ENCODE measurements at regions not wholly inside any gene's neighbourhood (a gene's known extent, or its start where the extent isn't known, plus 50 kb on each side); places are given as distances from the start of the nearest gene placed in this dataset.

DNA sequence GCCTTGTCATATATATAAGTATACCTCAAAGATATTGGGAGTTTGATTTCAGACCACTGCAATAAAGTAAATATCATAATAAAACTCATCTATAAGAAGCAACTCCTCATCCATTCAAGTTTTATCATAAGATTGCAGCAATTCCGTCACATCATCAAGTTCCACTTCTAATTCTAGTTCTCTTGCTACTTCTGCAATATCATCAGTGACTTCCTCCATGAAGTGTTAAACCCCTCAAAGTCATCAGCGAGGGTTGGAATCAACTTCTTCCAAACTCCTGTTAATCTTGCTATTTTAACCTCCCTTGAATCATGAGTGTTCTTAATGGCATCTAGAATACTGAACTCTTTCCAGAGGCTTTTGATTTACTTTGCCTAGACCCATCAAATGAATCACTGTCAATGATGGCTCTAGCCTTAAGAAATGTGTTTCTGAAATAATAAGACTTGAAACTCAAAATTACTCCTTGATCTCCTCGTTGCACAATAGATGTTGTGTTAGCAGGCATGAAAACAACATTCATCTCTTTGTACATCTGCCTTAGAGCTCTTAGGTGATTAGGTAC is 88.3 kb downstream of the RPE65 start:
- Histone ChIP-seq H3K9me3 (ENCODE audit: low read depth) (no peaks in the 10 kb centered on the region), H3K27me3 (no peaks in the 10 kb centered on the region), H3K36me3 (no peaks in the 10 kb centered on the region), H3K4me3 (no peak overlapping the region), H3K27ac (no peak overlapping the region), H3K4me1 (ENCODE audit: low read depth) (peaks cover 6% of the 10 kb centered on the region)
- TF ChIP-seq, protein P1, sequence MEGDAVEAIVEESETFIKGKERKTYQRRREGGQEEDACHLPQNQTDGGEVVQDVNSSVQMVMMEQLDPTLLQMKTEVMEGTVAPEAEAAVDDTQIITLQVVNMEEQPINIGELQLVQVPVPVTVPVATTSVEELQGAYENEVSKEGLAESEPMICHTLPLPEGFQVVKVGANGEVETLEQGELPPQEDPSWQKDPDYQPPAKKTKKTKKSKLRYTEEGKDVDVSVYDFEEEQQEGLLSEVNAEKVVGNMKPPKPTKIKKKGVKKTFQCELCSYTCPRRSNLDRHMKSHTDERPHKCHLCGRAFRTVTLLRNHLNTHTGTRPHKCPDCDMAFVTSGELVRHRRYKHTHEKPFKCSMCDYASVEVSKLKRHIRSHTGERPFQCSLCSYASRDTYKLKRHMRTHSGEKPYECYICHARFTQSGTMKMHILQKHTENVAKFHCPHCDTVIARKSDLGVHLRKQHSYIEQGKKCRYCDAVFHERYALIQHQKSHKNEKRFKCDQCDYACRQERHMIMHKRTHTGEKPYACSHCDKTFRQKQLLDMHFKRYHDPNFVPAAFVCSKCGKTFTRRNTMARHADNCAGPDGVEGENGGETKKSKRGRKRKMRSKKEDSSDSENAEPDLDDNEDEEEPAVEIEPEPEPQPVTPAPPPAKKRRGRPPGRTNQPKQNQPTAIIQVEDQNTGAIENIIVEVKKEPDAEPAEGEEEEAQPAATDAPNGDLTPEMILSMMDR (IDR thresholded peaks at IDR 0.05; ENCODE audit: low read depth, low read length): no peak
- DNase-seq (ENCODE audit: low read depth in 1 of 2, low spot score in 1 of 2): no peak

DNA sequence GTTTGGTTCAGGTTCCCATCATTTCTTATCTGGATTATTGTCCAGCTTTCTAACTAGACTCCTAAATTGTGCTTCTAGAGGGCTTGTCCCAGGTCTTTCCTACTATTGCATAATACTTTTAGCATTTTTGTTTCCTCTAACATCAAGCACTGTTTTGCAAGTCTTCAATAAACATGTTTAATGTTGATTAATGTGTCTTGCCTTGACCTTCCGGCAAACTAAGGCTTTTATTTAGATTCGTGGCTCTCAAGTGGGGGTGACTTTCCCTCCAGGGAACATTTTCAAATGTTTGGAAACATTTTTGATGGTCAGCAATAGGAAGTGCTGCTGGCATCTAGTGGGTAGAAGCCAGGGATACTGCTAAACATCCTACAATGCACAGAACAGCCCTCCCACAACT is 90.7 kb downstream of the RPE65 start:
- no peaks in the 10 kb centered on the region for H3K36me3 ChIP-seq
- no peak for DNase-seq (ENCODE audit: low read depth in 1 of 2, low spot score in 1 of 2)
- H3K27ac ChIP-seq: no peak overlapping the region
- H3K9me3 ChIP-seq (ENCODE audit: low read depth): no peaks in the 10 kb centered on the region
- TF ChIP-seq, protein P1 (IDR thresholded peaks at IDR 0.05; ENCODE audit: low read depth, low read length): no peak
- H3K27me3 ChIP-seq: no peaks in the 10 kb centered on the region
- H3K4me1 ChIP-seq (ENCODE audit: low read depth): peaks cover 6% of the 10 kb centered on the region
- H3K4me3 ChIP-seq: no peak overlapping the region

DNA sequence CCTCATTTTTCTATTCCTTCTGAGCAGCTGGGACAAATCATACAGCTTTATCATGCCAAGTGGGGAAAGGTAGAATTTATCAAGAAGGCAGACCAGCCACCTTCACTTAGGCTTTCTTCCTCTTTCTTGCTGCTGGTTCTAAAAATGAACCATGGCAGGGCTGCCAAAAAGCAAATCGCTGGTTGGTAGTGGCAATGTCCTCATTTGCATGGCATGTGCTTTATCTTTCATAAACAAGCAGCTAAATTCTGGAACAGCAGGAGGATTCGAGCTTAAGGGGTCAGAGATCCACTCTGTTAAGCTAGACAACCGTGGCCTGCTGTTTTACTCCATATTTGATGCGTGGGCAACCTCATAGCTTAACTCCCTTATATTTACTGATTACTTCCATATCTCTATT is 91.3 kb downstream of the RPE65 start:
- peaks cover 6% of the 10 kb centered on the region for H3K4me1 ChIP-seq (ENCODE audit: low read depth)
- H3K27ac ChIP-seq: no peak overlapping the region
- no peaks in the 10 kb centered on the region for H3K9me3 ChIP-seq (ENCODE audit: low read depth)
- H3K36me3 ChIP-seq: no peaks in the 10 kb centered on the region
- H3K4me3 ChIP-seq: no peak overlapping the region
- no peaks in the 10 kb centered on the region for H3K27me3 ChIP-seq
- DNase-seq (ENCODE audit: low read depth in 1 of 2, low spot score in 1 of 2): peak in 1 of 2 donors; percentile 30
- TF ChIP-seq, protein P1 (IDR thresholded peaks at IDR 0.05; ENCODE audit: low read depth, low read length): no peak

DNA sequence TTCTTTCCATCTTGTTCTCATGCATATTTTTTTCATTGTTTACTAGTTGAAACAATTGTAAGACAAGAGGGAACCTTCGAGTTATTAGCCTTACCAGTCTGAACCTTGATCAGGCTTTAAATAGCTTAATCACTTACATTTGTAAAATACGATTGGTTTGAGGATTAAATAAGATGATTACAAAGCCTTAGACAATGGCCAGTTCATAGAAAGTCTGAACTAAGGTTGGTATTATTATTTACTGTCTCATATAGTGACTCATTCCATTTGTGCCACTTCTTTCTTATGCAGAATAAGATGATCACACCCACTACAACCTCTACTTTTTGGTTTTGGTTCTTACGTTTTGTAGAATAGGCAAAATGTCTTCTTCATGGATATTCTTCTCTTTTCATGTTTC is 94.1 kb downstream of the RPE65 start:
- no peaks in the 10 kb centered on the region for H3K9me3 ChIP-seq (ENCODE audit: low read depth)
- TF ChIP-seq, protein P1 (IDR thresholded peaks at IDR 0.05; ENCODE audit: low read depth, low read length): no peak
- DNase-seq (ENCODE audit: low read depth in 1 of 2, low spot score in 1 of 2): no peak

DNA sequence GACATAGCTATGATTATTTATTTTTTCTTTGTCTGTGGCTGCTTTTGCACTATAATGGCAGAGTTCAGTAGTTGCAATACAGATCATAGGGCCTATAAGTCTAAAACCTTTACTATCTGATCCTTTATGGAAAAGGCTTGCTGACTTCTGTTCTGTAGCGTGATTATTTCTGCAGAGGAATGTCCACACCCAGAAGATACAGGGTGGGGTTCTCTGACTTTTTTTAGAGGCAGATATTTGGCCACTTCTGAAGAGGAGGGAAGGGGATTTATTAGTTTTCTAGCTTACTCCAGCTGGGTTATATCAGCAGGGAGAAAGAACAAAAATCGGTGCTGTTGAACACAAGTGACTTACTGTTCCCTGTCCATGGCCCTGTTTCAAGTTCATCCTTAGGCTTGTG is 97.6 kb downstream of the RPE65 start:
- Histone ChIP-seq H3K27me3 (peaks cover 10% of the 10 kb centered on the region), H3K9me3 (ENCODE audit: low read depth) (no peaks in the 10 kb centered on the region), H3K27ac (no peak overlapping the region), H3K4me1 (ENCODE audit: low read depth) (no peaks in the 10 kb centered on the region), H3K4me3 (no peak overlapping the region), H3K36me3 (no peaks in the 10 kb centered on the region)
- no peak for DNase-seq (ENCODE audit: low read depth in 1 of 2, low spot score in 1 of 2)
- TF ChIP-seq, protein P1 (IDR thresholded peaks at IDR 0.05; ENCODE audit: low read depth, low read length): no peak

More for the DNA sequence above, 94.1 kb downstream of the RPE65 start:
- Histone ChIP-seq H3K4me3 (no peak overlapping the region), H3K27ac (no peak overlapping the region), H3K27me3 (peaks cover 6% of the 10 kb centered on the region), H3K4me1 (ENCODE audit: low read depth) (peaks cover 6% of the 10 kb centered on the region), H3K36me3 (no peaks in the 10 kb centered on the region)
